ENCODE measurements at regions not wholly inside any gene's neighbourhood (a gene's known extent, or its start where the extent isn't known, plus 50 kb on each side); places are given as distances from the start of the nearest gene placed in this dataset.

- DNase-seq (ENCODE audit: low read depth in 2 of 2) = no peak
These were observed 91.4 kb upstream of the TMPO start for GRCh38 chr12:98423963-98424362.

DNA sequence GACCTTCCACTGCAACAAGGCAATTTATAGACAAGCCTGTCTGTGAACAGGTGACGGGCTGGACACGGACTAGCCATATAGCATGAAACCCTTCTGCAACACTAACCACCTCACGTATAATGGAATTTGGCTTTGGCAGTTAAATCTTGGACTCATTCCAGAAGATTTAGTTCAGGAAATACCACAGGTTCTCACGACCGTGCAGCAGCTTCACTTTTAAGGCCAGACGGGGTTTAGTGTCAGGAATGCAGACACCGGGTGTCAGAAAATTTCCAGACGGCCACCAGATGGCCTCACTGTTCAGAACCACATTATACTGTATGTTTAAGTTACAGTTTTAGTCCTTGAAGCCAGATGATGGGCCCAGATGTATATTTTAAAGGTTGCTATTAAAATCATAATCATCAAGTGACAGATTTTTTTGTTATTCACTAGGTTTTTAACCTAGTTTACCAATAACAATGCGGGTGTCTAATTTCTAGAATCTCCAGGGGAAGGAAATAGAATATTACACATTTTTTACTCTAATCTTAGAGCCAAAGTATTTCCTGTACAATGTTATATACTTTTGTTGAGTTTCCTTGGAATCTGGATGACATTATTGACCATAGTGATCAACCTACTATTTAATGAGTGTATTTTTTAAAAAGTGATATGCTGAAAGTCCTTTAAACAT lies 90.5 kb upstream of the TMPO start:
- peak; percentile 13 to 39 for DNase-seq (ENCODE audit: low read depth in 2 of 2)

GRCh38 chr12:98425859-98426258 lies 89.5 kb upstream of the TMPO start:
- DNase-seq (ENCODE audit: low read depth in 2 of 2) = no peak

- no peak for DNase-seq (ENCODE audit: low read depth in 2 of 2)
These were observed 84.3 kb upstream of the TMPO start for GRCh38 chr12:98431089-98431488.

DNA sequence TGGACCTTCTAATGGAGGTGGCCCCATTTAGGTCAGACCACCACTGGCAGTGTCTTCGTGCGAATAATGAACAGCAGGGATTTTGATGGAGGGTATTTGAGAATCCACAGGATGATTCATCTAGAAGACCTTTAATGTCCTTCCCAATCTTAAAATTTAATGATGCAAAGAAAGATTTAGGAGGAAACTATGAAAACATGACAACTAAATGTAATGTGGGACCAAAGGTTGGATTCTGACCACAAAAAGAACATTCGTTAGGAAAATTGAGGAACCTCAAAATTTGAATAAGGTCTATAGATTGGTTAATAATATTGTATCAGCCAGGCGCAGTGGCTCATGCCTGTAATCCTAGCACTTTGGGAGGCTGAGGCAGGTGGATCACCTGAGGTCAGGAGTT lies 78.2 kb upstream of the TMPO start:
- DNase-seq (ENCODE audit: low read depth in 2 of 2) = no peak

GRCh38 chr12:98437806-98438595 lies 77.4 kb upstream of the TMPO start:
- no peak for DNase-seq (ENCODE audit: low read depth in 2 of 2)

- no peak for DNase-seq (ENCODE audit: low read depth in 2 of 2)
These were observed 76.6 kb upstream of the TMPO start for GRCh38 chr12:98438656-98439230.

- DNase-seq (ENCODE audit: low read depth in 2 of 2) = no peak
These were observed 75.9 kb upstream of the TMPO start for GRCh38 chr12:98439471-98439951.

DNA sequence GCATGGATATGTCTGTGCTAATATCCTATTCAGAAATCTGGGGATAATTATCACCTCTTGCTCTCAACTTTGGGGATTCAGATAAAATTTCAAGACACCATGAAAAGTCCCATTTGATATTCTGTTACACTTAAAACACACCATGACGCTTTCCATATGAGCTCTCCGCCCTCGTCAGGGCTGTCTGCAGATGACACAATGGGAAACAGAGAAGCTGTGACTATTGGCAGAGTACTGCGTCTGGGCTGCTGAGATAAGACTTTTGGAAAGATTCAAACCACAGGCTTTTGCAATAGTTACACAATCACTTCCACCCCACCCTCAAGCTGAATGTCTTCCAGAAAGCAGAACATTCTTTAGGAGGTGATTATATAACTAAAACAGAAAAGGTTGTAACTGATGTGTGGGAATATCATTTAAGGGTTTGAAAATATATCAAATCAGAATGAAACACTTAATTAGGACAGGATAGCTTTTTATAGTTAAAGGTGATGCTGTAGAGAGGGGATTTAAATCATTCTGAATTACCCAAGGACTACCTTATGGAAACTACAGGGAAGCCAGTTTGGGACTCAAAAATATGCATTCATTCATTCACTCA lies 75.3 kb upstream of the TMPO start:
- DNase-seq (ENCODE audit: low read depth in 2 of 2) = no peak

DNA sequence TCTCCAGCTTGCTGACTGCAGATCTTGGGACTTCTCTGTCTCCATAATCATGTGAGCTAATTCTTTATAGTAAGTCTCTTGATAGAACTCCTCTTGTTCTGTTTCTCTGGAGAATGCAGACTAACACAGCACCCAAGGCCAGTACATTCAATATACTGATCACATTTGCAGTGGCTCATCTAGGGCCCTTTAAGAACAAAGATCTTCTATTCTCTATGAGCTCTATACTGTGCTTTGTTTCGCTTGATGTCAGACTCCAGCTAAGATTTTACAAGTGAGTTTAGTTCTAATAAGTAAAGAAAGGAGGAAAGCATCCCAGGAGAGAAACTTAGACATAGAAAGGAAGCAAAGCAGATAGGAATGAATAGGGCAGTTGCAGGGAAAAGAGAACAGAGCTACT lies 69.3 kb upstream of the TMPO start:
- no peak for DNase-seq (ENCODE audit: low read depth in 2 of 2)

DNA sequence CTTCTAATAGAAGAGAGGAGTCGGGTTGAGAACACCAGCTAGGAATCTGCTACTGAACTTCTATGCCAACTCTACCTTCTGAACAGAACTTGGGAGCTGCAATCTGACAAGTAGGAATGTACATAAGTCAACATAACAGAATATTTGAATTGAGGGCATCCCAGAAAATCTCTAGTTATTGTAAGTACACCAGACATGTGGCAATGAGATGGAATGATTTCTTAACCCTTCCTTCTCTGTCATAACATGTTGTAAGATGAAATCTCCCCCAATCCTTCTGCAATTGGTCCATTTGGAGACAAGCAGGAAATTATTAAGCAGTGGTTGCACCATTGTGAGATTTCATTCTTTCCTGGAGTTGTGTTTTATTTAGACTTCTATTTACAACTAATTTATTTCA lies 68.7 kb upstream of the TMPO start:
- no peak for DNase-seq (ENCODE audit: low read depth in 2 of 2)

GRCh38 chr12:98449584-98449983 lies 65.8 kb upstream of the TMPO start:
- DNase-seq (ENCODE audit: low read depth in 2 of 2) = no peak

DNA sequence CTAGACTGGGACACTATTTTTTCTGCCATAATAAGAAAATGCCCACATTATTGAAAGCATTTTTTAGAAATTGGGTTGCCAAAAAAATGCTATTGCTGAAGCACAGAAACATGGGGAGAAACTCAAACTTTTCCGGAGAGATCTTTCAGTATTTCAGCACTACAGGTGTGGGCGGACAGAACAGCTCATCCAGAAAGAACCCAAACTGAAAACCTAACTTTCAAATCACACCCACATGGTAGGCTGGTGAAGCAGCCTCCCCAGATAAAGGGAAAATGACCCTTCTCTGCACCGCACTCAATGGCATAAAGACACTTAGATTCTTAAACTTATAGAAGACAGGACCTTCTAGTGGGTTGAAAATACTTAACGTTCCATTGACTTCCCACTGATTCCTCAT lies 62.3 kb upstream of the TMPO start:
- DNase-seq (ENCODE audit: low read depth in 2 of 2) = no peak

- DNase-seq (ENCODE audit: low read depth in 2 of 2) = no peak
These were observed 61.9 kb upstream of the TMPO start for GRCh38 chr12:98453492-98453891.

DNA sequence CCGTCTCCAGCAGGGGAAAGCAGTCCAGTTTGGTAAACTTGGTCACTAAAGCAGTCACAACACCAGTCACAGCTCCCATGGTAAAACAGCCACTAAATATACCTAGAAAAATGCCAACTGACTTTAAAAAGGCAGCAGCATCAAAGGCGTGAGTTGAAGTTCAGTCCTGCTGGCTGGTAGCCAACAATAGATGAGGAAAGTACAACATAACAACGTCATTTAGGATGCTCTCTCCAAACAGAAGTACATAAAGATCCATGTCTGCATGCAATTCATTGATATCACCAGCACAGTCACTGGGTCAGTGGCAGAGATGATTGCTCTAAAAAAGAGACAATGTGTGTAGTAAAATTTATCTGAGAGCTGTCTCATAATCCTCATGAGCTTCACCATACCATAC lies 59.3 kb upstream of the TMPO start:
- no peak for DNase-seq (ENCODE audit: low read depth in 2 of 2)

- DNase-seq (ENCODE audit: low read depth in 2 of 2) = peak in 1 of 2 experiments; percentile 9
These were observed 58.5 kb upstream of the TMPO start for GRCh38 chr12:98456576-98457573.

- no peak for DNase-seq (ENCODE audit: low read depth in 2 of 2)
These were observed 51.2 kb upstream of the TMPO start for GRCh38 chr12:98464190-98464589.

GRCh38 chr12:98465505-98465904 lies 49.9 kb upstream of the TMPO start:
- DNase-seq (ENCODE audit: low read depth in 2 of 2) = no peak

All from stimulated activated CD4-positive, alpha-beta T cell treated with anti-CD3 and anti-CD28 coated beads, Interleukin-12 subunit alpha, Interleukin-12 subunit beta, amount 100 ng/mL, for 24 hours (primary cell).